ENCODE measurements at regions not wholly inside any gene's neighbourhood (a gene's known extent, or its start where the extent isn't known, plus 50 kb on each side); places are given as distances from the start of the nearest gene placed in this dataset.
A peak's percentile ranks its signal among the peaks of the same experiment; 100 is the strongest.

DNA sequence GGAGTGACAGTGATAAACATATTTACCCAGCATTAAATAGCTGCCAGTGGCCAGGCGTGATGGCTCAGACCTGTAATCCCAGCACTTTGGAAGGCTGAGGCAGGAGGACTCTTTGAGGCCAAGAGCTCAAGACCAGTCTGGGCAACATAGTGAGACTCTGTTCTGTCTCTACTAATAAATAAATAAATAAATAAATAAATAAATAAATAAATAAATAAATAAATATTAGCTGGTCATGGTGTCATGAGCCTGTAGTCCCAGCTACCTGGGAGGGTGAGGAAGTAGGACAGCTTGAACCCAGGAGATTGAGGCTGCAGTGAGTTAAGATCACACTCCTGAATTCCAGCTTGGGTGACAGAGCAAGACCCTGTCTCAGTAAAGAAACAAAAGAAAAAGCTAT is 384.0 kb upstream of the ADARB2 start (continued):
- TF ChIP-seq ZNF174 (tag by site-specific recombination; IDR thresholded peaks at IDR 0.05): no peak
- no peak for TF ChIP-seq ZNF785 (tag by site-specific recombination; IDR thresholded peaks at IDR 0.05)
- no peak for TF ChIP-seq KLF8 (tag by site-specific recombination; IDR thresholded peaks at IDR 0.05)
- TF ChIP-seq KLF16 (tag by site-specific recombination; IDR thresholded peaks at IDR 0.05): no peak
- TF ChIP-seq ZNF747 (tag by site-specific recombination; IDR thresholded peaks at IDR 0.05): no peak
- TF ChIP-seq ZBTB7A (tag by site-specific recombination; IDR thresholded peaks at IDR 0.05; ENCODE audit: low read depth): no peak
- TF ChIP-seq CTCF (tag by site-specific recombination; IDR thresholded peaks at IDR 0.05): no peak
- TF ChIP-seq HOXA7 (CRISPR knock-in tag; IDR thresholded peaks at IDR 0.05; ENCODE audit: borderline replicate concordance): no peak
- TF ChIP-seq ZNF555 (tag by site-specific recombination; conservative IDR thresholded peaks at IDR 0.05): peak; percentile 72
- TF ChIP-seq ZNF558 (tag by site-specific recombination; IDR thresholded peaks at IDR 0.05): no peak
- no peak for TF ChIP-seq ZNF777 (tag by site-specific recombination; IDR thresholded peaks at IDR 0.05; ENCODE audit: borderline replicate concordance)
- TF ChIP-seq MYNN (tag by site-specific recombination; IDR thresholded peaks at IDR 0.05; ENCODE audit: borderline replicate concordance): no peak
- peak; percentile 64; the same call in 1 of the 2 replicates for TF ChIP-seq ZNF140 (tag by site-specific recombination; IDR thresholded peaks at IDR 0.05)
- TF ChIP-seq ZNF548 (tag by site-specific recombination; IDR thresholded peaks at IDR 0.05): no peak
- TF ChIP-seq ZNF37A (tag by site-specific recombination; IDR thresholded peaks at IDR 0.05): no peak
- TF ChIP-seq, protein P1, sequence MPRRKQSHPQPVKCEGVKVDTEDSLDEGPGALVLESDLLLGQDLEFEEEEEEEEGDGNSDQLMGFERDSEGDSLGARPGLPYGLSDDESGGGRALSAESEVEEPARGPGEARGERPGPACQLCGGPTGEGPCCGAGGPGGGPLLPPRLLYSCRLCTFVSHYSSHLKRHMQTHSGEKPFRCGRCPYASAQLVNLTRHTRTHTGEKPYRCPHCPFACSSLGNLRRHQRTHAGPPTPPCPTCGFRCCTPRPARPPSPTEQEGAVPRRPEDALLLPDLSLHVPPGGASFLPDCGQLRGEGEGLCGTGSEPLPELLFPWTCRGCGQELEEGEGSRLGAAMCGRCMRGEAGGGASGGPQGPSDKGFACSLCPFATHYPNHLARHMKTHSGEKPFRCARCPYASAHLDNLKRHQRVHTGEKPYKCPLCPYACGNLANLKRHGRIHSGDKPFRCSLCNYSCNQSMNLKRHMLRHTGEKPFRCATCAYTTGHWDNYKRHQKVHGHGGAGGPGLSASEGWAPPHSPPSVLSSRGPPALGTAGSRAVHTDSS (tag by site-specific recombination; IDR thresholded peaks at IDR 0.05): no peak
- TF ChIP-seq, protein P2, sequence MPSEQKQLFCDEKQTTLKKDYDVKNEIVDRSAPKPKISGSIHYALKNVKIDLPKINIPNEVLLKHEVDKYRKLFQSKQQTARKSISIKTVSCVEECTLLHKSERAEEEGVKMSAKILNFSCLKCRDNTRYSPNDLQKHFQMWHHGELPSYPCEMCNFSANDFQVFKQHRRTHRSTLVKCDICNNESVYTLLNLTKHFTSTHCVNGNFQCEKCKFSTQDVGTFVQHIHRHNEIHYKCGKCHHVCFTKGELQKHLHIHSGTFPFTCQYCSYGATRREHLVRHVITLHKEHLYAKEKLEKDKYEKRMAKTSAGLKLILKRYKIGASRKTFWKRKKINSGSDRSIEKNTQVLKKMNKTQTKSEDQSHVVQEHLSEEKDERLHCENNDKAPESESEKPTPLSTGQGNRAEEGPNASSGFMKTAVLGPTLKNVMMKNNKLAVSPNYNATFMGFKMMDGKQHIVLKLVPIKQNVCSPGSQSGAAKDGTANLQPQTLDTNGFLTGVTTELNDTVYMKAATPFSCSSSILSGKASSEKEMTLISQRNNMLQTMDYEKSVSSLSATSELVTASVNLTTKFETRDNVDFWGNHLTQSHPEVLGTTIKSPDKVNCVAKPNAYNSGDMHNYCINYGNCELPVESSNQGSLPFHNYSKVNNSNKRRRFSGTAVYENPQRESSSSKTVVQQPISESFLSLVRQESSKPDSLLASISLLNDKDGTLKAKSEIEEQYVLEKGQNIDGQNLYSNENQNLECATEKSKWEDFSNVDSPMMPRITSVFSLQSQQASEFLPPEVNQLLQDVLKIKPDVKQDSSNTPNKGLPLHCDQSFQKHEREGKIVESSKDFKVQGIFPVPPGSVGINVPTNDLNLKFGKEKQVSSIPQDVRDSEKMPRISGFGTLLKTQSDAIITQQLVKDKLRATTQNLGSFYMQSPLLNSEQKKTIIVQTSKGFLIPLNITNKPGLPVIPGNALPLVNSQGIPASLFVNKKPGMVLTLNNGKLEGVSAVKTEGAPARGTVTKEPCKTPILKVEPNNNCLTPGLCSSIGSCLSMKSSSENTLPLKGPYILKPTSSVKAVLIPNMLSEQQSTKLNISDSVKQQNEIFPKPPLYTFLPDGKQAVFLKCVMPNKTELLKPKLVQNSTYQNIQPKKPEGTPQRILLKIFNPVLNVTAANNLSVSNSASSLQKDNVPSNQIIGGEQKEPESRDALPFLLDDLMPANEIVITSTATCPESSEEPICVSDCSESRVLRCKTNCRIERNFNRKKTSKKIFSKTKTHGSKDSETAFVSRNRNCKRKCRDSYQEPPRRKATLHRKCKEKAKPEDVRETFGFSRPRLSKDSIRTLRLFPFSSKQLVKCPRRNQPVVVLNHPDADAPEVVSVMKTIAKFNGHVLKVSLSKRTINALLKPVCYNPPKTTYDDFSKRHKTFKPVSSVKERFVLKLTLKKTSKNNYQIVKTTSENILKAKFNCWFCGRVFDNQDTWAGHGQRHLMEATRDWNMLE (tag by site-specific recombination; conservative IDR thresholded peaks at IDR 0.05; ENCODE audit: low read depth): peak; percentile 76
- no peak for TF ChIP-seq ZNF514 (tag by site-specific recombination; IDR thresholded peaks at IDR 0.05)
- TF ChIP-seq ZNF654 (tag by site-specific recombination; IDR thresholded peaks at IDR 0.05; ENCODE audit: low read depth): peak; percentile 39; the same call in 1 of the 2 replicates
- no peak for TF ChIP-seq ZNF701 (tag by site-specific recombination; IDR thresholded peaks at IDR 0.05)
- TF ChIP-seq, protein P3, sequence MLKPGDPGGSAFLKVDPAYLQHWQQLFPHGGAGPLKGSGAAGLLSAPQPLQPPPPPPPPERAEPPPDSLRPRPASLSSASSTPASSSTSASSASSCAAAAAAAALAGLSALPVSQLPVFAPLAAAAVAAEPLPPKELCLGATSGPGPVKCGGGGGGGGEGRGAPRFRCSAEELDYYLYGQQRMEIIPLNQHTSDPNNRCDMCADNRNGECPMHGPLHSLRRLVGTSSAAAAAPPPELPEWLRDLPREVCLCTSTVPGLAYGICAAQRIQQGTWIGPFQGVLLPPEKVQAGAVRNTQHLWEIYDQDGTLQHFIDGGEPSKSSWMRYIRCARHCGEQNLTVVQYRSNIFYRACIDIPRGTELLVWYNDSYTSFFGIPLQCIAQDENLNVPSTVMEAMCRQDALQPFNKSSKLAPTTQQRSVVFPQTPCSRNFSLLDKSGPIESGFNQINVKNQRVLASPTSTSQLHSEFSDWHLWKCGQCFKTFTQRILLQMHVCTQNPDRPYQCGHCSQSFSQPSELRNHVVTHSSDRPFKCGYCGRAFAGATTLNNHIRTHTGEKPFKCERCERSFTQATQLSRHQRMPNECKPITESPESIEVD (tag by site-specific recombination; IDR thresholded peaks at IDR 0.05): no peak
- TF ChIP-seq, protein P4, sequence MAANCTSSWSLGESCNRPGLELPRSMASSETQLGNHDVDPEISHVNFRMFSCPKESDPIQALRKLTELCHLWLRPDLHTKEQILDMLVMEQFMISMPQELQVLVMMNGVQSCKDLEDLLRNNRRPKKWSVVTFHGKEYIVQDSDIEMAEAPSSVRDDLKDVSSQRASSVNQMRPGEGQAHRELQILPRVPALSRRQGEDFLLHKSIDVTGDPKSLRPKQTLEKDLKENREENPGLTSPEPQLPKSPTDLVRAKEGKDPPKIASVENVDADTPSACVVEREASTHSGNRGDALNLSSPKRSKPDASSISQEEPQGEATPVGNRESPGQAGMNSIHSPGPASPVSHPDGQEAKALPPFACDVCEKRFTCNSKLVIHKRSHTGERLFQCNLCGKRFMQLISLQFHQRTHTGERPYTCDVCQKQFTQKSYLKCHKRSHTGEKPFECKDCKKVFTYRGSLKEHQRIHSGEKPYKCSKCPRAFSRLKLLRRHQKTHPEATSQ (tag by site-specific recombination; IDR thresholded peaks at IDR 0.05): no peak
- TF ChIP-seq ZNF248 (tag by site-specific recombination; IDR thresholded peaks at IDR 0.05): no peak
- no peak for TF ChIP-seq ZNF639 (tag by site-specific recombination; IDR thresholded peaks at IDR 0.05)
- no peak for TF ChIP-seq ZBTB44 (tag by site-specific recombination; IDR thresholded peaks at IDR 0.05)
- TF ChIP-seq PRDM1 (tag by site-specific recombination; IDR thresholded peaks at IDR 0.05): no peak
- TF ChIP-seq ZNF10 (tag by site-specific recombination; IDR thresholded peaks at IDR 0.05): no peak
